Esophagus muscularis mucosa (tissue), 3 donors: ENCODE measurements at regions not wholly inside any gene's neighbourhood (a gene's known extent, or its start where the extent isn't known, plus 50 kb on each side); places are given as distances from the start of the nearest gene placed in this dataset.

Source experiments
- POLR2AphosphoS5 ChIP-seq, 2 donors: sonication (generic); formaldehyde crosslinking; IDR thresholded peaks; one replicate each; pipeline ENCODE4 v1.6.1; 2017; ENCODE audit warnings: antibody characterized with exemption in 2 of 2
- TF ChIP-seq, protein P1 (sequence below), 3 experiments: fragments of 200-600 bp in 2 of 3; fragments of 450-650 bp in 1 of 3; sonication (generic) in 2 of 3; IDR thresholded peaks; one replicate each; pipeline ENCODE4 v1.5.1; 2017 to 2019; ENCODE audit warnings: antibody characterized with exemption in 3 of 3, mild to moderate bottlenecking in 2 of 3, moderate library complexity in 1 of 3

DNA sequence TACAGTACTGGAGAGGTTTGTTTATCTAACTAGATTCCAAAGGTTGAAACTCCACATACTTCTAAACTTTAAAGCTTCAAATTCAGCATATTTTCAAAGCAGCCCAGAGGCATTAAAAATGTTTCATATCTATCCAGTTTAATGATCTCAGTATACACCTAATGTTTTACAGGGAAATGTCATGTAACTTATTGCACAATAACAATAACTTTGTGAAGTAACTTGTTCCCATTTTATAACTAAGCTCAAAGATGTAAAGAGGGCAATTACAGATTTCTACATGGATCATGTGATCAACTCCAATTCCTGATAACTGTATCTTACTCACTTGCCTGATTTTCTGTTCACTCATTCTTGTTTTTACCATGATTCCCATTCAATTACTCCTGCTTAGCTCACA is 610.0 kb downstream of the TAF11L14 start:
- TF ChIP-seq, protein P1, sequence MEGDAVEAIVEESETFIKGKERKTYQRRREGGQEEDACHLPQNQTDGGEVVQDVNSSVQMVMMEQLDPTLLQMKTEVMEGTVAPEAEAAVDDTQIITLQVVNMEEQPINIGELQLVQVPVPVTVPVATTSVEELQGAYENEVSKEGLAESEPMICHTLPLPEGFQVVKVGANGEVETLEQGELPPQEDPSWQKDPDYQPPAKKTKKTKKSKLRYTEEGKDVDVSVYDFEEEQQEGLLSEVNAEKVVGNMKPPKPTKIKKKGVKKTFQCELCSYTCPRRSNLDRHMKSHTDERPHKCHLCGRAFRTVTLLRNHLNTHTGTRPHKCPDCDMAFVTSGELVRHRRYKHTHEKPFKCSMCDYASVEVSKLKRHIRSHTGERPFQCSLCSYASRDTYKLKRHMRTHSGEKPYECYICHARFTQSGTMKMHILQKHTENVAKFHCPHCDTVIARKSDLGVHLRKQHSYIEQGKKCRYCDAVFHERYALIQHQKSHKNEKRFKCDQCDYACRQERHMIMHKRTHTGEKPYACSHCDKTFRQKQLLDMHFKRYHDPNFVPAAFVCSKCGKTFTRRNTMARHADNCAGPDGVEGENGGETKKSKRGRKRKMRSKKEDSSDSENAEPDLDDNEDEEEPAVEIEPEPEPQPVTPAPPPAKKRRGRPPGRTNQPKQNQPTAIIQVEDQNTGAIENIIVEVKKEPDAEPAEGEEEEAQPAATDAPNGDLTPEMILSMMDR (IDR thresholded peaks at IDR 0.05) = no peak
- TF ChIP-seq POLR2AphosphoS5 (IDR thresholded peaks at IDR 0.05) = no peak
